H1 (cell line): ENCODE measurements at regions not wholly inside any gene's neighbourhood (a gene's known extent, or its start where the extent isn't known, plus 50 kb on each side); places are given as distances from the start of the nearest gene placed in this dataset.
A peak's percentile ranks its signal among the peaks of the same experiment; 100 is the strongest.

Experiments used
- ATF2 ChIP-seq: IDR thresholded peaks from 2 replicates; pipeline ENCODE4 v1.6.1; 2012; ENCODE audit warnings: low read length, inconsistent platforms
- CHD1 ChIP-seq: IDR thresholded peaks from 2 replicates; pipeline ENCODE4 v1.6.1; 2012; ENCODE audit warnings: low read depth, low read length, improper control_type of control experiment
- CHD7 ChIP-seq: fragments of 300-600 bp; sonication (generic); IDR thresholded peaks from 2 replicates; pipeline ENCODE4 v1.7.1; 2012; ENCODE audit warnings: low read length, moderate library complexity, mild to moderate bottlenecking, inconsistent platforms; ENCODE audit not compliant: insufficient replicate concordance
- GTF2F1 ChIP-seq: IDR thresholded peaks from 2 replicates; pipeline ENCODE4 v1.6.1; 2012; ENCODE audit warnings: low read depth, low read length, improper control_type of control experiment, borderline replicate concordance
- HDAC2 ChIP-seq, 2 experiments: fragments of 300-600 bp in 1 of 2; sonication (generic) in 1 of 2; IDR thresholded peaks; 2 replicates each; pipeline ENCODE4 v1.6.1; 2011 to 2012; ENCODE audit warnings: low read depth in 2 of 2, low read length in 2 of 2, mild to moderate bottlenecking in 2 of 2, moderate library complexity in 2 of 2, borderline replicate concordance in 1 of 2, inconsistent platforms in 1 of 2
- KDM1A ChIP-seq: fragments of 200-600, 300-600 bp; sonication (generic); IDR thresholded peaks from 2 replicates; pipeline ENCODE4 v1.7.1; 2016; ENCODE audit warnings: mild to moderate bottlenecking, low read length, borderline replicate concordance
- POU5F1 ChIP-seq: IDR thresholded peaks from 2 replicates; pipeline ENCODE4 v1.6.1; 2011; ENCODE audit warnings: low read depth, mild to moderate bottlenecking, low read length, moderate library complexity
- RXRA ChIP-seq: IDR thresholded peaks from 2 replicates; pipeline ENCODE4 v1.6.1; 2011; ENCODE audit warnings: low read depth, mild to moderate bottlenecking, low read length, moderate library complexity; ENCODE audit not compliant: insufficient read depth
- SP1 ChIP-seq: IDR thresholded peaks from 2 replicates; pipeline ENCODE4 v1.6.1; 2011; ENCODE audit warnings: low read depth, low read length

GRCh38 chr7:156585025-156585648, 55.4 kb upstream of the RNF32 start (continued):
- peak; percentile 40; the same call in 1 of the 2 replicates for TF ChIP-seq KDM1A
- TF ChIP-seq POU5F1, result peak; percentile 71; the same call in 1 of the 2 replicates
- TF ChIP-seq SP1, result peak; percentile 72
- TF ChIP-seq RXRA, result no peak
- no peak for TF ChIP-seq GTF2F1
- TF ChIP-seq CHD7, result peak; percentile 74
- TF ChIP-seq HDAC2 (IDR thresholded peaks at IDR 0.05; ENCODE audit: borderline replicate concordance in 1 of 2, low read depth in 2 of 2, low read length in 2 of 2), result peak; percentile 79 to 91; a peak in 3 of 4 replicates
- no peak for TF ChIP-seq ATF2
- TF ChIP-seq CHD1, result no peak
